GM12892 (cell line): ENCODE measurements at regions not wholly inside any gene's neighbourhood (a gene's known extent, or its start where the extent isn't known, plus 50 kb on each side); places are given as distances from the start of the nearest gene placed in this dataset.

Source experiments
- POLR2A ChIP-seq: IDR thresholded peaks from 2 replicates; pipeline ENCODE4 v1.6.1; 2011; ENCODE audit warnings: low read depth, low read length, control low read depth
- POLR2AphosphoS5 ChIP-seq: IDR thresholded peaks from 2 replicates; pipeline ENCODE4 v1.6.1; 2011; ENCODE audit warnings: low read depth, low read length, control low read depth
- TAF1 ChIP-seq: IDR thresholded peaks from 2 replicates; pipeline ENCODE4 v1.6.1; 2011; ENCODE audit warnings: low read depth, mild to moderate bottlenecking, control low read depth, low read length, borderline replicate concordance

- TF ChIP-seq POLR2AphosphoS5 (no peak), POLR2A (no peak), TAF1 (no peak)
These were observed 1042.2 kb downstream of the TMEM182 start for GRCh38 chr2:103804013-103804412.
